ENCODE measurements at regions not wholly inside any gene's neighbourhood (a gene's known extent, or its start where the extent isn't known, plus 50 kb on each side); places are given as distances from the start of the nearest gene placed in this dataset.

DNA sequence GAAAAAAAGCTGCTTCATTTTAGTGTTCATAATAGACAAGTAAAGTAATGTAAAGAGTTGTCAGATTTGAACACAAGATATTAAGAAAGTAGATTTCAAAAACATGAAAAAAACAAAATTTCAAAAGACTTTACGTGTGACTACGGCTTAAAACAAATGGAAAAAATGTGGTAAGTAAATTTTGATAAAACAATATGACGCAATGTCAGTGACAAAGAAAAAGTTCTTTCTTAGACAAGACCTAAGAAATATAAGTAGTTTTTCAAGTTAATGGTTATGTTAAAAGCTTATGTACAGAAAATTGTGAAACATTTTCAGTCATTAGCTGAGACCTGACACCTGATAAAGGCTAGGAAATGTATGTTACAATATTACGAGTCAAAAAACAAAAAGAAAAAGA, 73.7 kb upstream of the EYS start:
- H3K27ac ChIP-seq: no peak overlapping the region
- TF ChIP-seq, protein P1, sequence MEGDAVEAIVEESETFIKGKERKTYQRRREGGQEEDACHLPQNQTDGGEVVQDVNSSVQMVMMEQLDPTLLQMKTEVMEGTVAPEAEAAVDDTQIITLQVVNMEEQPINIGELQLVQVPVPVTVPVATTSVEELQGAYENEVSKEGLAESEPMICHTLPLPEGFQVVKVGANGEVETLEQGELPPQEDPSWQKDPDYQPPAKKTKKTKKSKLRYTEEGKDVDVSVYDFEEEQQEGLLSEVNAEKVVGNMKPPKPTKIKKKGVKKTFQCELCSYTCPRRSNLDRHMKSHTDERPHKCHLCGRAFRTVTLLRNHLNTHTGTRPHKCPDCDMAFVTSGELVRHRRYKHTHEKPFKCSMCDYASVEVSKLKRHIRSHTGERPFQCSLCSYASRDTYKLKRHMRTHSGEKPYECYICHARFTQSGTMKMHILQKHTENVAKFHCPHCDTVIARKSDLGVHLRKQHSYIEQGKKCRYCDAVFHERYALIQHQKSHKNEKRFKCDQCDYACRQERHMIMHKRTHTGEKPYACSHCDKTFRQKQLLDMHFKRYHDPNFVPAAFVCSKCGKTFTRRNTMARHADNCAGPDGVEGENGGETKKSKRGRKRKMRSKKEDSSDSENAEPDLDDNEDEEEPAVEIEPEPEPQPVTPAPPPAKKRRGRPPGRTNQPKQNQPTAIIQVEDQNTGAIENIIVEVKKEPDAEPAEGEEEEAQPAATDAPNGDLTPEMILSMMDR (IDR thresholded peaks at IDR 0.05): no peak
- TF ChIP-seq ZFX (IDR thresholded peaks at IDR 0.05; ENCODE audit: borderline replicate concordance): no peak

DNA sequence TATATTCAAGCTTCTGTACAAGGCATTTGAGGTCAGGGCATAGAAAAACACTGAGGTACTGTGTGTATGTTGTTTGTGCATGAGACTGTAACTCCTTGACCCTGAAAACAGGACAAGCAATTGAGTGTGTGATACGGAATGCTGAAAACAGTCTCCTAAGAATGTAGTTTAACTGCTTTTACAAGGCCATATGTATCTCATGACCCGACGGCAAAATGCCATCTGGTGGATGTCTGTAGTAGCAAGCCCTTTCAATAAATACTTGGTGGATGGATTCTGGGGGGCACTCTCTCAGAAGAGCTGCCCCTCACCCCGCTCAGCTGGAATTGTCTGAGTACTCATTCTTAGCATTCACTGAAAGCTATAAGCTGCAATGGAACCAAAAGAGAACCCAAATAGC, 69.3 kb upstream of the EYS start:
- no peak overlapping the region for H3K27ac ChIP-seq
- TF ChIP-seq ZFX (IDR thresholded peaks at IDR 0.05; ENCODE audit: borderline replicate concordance): no peak
- TF ChIP-seq, protein P1 (IDR thresholded peaks at IDR 0.05): no peak

DNA sequence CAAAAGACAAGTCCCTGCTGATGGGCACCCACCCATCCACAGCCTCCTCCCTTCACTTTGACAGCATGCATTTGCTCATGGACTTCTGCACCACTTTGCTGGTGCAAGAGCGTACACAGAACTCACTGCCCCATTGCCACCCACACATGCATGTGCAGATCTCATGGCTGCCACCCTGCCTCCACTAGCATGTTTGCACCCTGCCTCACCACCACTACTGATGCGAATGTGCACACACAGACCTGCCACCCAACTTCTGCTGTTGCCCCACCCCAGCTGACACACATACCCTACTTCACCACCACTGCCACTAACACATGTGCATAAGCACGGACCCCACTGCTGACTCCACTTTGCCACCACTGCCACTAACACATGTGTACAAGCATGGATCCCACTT, 64.9 kb upstream of the EYS start:
- TF ChIP-seq, protein P1 (IDR thresholded peaks at IDR 0.05): no peak
- no peak for TF ChIP-seq ZFX (IDR thresholded peaks at IDR 0.05; ENCODE audit: borderline replicate concordance)
- H3K27ac ChIP-seq: no peak overlapping the region

DNA sequence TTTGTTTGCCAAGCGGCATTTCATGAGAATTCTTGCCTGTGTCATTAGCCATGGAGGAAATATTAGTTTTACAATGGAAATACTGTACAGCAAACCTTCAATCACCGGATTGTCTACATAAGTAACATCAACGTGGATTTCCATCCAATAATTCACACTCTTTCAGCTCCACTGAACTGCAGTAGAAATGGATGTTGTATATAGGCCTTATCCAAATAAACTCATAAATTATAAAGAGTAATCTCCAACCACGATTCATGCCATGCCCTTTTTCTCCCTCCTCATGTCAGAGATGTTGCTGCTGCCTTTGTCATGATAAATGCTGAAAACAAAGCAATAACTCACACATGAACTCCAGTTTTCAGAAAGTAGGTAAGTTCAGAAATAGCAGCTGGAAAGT, 54.9 kb upstream of the EYS start:
- H3K27ac ChIP-seq: no peak overlapping the region
- TF ChIP-seq, protein P1 (IDR thresholded peaks at IDR 0.05): no peak
- no peak for TF ChIP-seq ZFX (IDR thresholded peaks at IDR 0.05; ENCODE audit: borderline replicate concordance)

DNA sequence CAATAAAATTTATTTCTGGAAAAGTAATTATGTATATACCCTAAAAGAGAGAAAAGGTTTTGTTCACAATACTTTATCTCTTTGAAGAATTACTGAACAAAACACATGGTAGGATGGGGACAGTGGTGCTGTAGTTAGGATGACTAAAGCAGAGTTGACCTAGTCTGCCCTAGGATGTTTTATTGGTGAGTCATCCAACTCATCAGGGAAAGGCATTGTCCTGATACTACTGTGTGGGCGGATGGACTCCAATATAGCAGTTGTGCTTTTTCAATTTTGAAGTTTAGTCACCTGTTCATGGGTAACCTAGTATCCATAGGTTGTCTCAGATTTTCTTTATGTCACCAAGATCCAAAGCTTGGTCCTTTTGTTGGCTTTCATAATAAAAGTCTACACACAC, 53.3 kb upstream of the EYS start:
- H3K27ac ChIP-seq: no peak overlapping the region
- TF ChIP-seq, protein P1 (IDR thresholded peaks at IDR 0.05): no peak
- TF ChIP-seq ZFX (IDR thresholded peaks at IDR 0.05; ENCODE audit: borderline replicate concordance): no peak
